ENCODE measurements at regions not wholly inside any gene's neighbourhood (a gene's known extent, or its start where the extent isn't known, plus 50 kb on each side); places are given as distances from the start of the nearest gene placed in this dataset.

DNA sequence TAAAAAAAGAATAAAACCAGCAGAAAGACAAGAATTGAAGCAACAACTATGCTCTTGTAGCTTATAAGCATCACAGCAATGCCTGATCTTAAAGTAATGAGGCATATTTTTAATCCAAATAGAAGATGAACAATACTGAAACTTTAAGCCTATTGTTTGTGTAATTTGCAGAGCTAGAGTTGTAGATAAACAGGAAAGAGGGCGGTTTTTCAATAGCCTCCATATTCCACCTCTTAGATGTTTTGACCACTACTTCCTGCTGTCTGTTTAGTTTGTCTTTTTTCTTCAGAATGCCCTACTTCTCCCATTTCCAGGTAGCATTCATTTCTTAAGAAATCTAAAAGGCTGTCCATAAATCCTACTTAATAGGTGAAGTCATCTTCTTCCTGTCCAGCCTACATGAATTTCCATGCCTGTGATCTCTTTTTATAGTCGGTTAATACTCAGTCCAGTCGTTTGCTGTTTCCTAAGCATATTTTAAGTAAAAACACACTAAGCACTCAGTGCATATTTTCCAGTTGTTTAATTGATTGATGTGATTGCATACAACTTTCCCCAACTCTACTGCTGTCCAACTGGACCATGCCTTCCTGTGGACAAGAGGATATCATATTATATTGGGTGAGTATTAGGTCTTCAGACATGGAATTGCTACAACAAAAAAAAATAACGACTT, 308.1 kb downstream of the TFEC start:
- Histone ChIP-seq H3K23ac (ENCODE audit: insufficient read length) (no peak overlapping the region), H3K23me2 (ENCODE audit: low read depth, low read length) (no peaks in the 10 kb centered on the region), H3K27ac (ENCODE audit: low read depth, low read length) (no peak overlapping the region), H2AFZ (ENCODE audit: low read length) (no peak overlapping the region), H2BK120ac (replicated peaks; ENCODE audit: low read depth, low read length) (no peak overlapping the region), H4K5ac (ENCODE audit: insufficient read length, low read depth, low read length) (no peak overlapping the region), H3K36me3 (ENCODE audit: control insufficient read depth in 2 of 4, insufficient read depth in 4 of 4, low read length in 3 of 4) (no peaks in the 10 kb centered on the region), H3K79me2 (ENCODE audit: control insufficient read depth in 1 of 2, insufficient read depth in 2 of 2, low read length in 2 of 2) (no peaks in the 10 kb centered on the region), H2BK15ac (ENCODE audit: low read length) (no peak overlapping the region), H3K27me3 (replicated peaks in 1 of 4; ENCODE audit: control insufficient read depth in 3 of 4, extremely low read depth in 1 of 4, insufficient read depth in 3 of 4, low read length in 3 of 4) (no peaks in the 10 kb centered on the region), H4K8ac (ENCODE audit: extremely low read depth, insufficient read depth, low read length) (no peak overlapping the region), H3K9ac (replicated peaks in 1 of 4; ENCODE audit: extremely low read depth in 1 of 4, low read depth in 3 of 4, low read length in 3 of 4) (no peak overlapping the region), H2BK20ac (ENCODE audit: low read length) (no peak overlapping the region), H3K14ac (ENCODE audit: insufficient read length) (no peak overlapping the region), H2AK5ac (ENCODE audit: low read depth, low read length) (no peak overlapping the region), H3K79me1 (ENCODE audit: low read depth, low read length) (no peaks in the 10 kb centered on the region), H3K56ac (replicated peaks; ENCODE audit: insufficient read length, low read depth, low read length) (no peak overlapping the region), H3K4me2 (ENCODE audit: insufficient read depth in 1 of 2, low read depth in 2 of 2, low read length in 2 of 2) (no peak overlapping the region), H4K20me1 (replicated peaks in 1 of 2; ENCODE audit: control insufficient read depth in 1 of 2, insufficient read depth in 2 of 2, low read length in 2 of 2) (no peaks in the 10 kb centered on the region), H2BK5ac (ENCODE audit: low read depth, low read length) (no peak overlapping the region), H3K18ac (ENCODE audit: extremely low read depth, low read length) (no peak overlapping the region), H3K4me3 (ENCODE audit: extremely low read depth in 1 of 4, insufficient read depth in 2 of 4, low read depth in 3 of 4, low read length in 4 of 4) (no peak overlapping the region), H3K4ac (replicated peaks; ENCODE audit: insufficient read length, low read depth, low read length) (no peak overlapping the region), H2BK12ac (ENCODE audit: low read depth, low read length) (no peak overlapping the region), H4K91ac (replicated peaks; ENCODE audit: insufficient read length, low read length) (no peak overlapping the region), H3K9me3 (ENCODE audit: insufficient read depth in 2 of 2, low read depth in 1 of 2, low read length in 1 of 2) (no peaks in the 10 kb centered on the region), H3K4me1 (replicated peaks in 1 of 4; ENCODE audit: control insufficient read depth in 3 of 4, insufficient read depth in 4 of 4, low read length in 3 of 4) (no peaks in the 10 kb centered on the region)
- no peak for FAIRE-seq
- 93% methylated on average over 4 of the region's 4 CpGs; no CpG with 5 or more reads in 1 of the 2 experiments for WGBS, 2 experiments (ENCODE audit: extremely low coverage in 1 of 2, insufficient coverage in 1 of 2, insufficient read length in 1 of 2, insufficient replicate concordance in 2 of 2, low coverage in 1 of 2, low lambda C conversion rate in 2 of 2, missing lambda C conversion rate in 1 of 2)
- POLR2A ChIA-PET (ENCODE audit: partially characterized antibody), result no interaction called here
- no peak for DNase-seq (ENCODE audit: low read depth in 1 of 2, low spot score in 2 of 2)
- CTCF ChIA-PET (ENCODE audit: partially characterized antibody), result interaction anchor here (2.3 kb wide), 1 partner anchor 42 kb away, joined by 8 read pairs; no protein-coding TSS in a partner anchor
- TF ChIP-seq EGR1 (IDR thresholded peaks at IDR 0.05; ENCODE audit: borderline replicate concordance, low read depth, low read length) (no peak), TAF1 (IDR thresholded peaks at IDR 0.05; ENCODE audit: low read depth, low read length) (no peak), EZH2 (IDR thresholded peaks at IDR 0.05; ENCODE audit: low read depth, low read length, severe bottlenecking) (no peak), SP1 (IDR thresholded peaks at IDR 0.05; ENCODE audit: low read depth, low read length) (no peak), GTF2F1 (IDR thresholded peaks at IDR 0.05; ENCODE audit: borderline replicate concordance, low read depth, low read length) (no peak), CTBP2 (IDR thresholded peaks at IDR 0.05; ENCODE audit: borderline replicate concordance, insufficient read depth, insufficient read length, low read length) (no peak), HDAC2 (IDR thresholded peaks at IDR 0.05; ENCODE audit: borderline replicate concordance in 1 of 2, low read depth in 2 of 2, low read length in 2 of 2) (no peak), SIN3A (conservative IDR thresholded peaks at IDR 0.05 in 1 of 2, IDR thresholded peaks at IDR 0.05 in 1 of 2; ENCODE audit: low read depth in 1 of 2, low read length in 2 of 2) (no peak), SRF (IDR thresholded peaks at IDR 0.05; ENCODE audit: low read depth, low read length) (no peak), RAD21 (IDR thresholded peaks at IDR 0.05 in 1 of 2, conservative IDR thresholded peaks at IDR 0.05 in 1 of 2; ENCODE audit: low read depth in 2 of 2, low read length in 2 of 2) (no peak), CEBPB (IDR thresholded peaks at IDR 0.05; ENCODE audit: low read depth, low read length) (no peak), RBBP5 (IDR thresholded peaks at IDR 0.05; ENCODE audit: borderline replicate concordance, low read depth, low read length) (no peak), SUZ12 (IDR thresholded peaks at IDR 0.05; ENCODE audit: low read length) (no peak)
